SKM-1 treated with dmso at 0.1 percent for 144 hours (cell line): ENCODE measurements at regions not wholly inside any gene's neighbourhood (a gene's known extent, or its start where the extent isn't known, plus 50 kb on each side); places are given as distances from the start of the nearest gene placed in this dataset.

Source experiments
- DNase-seq: peaks from one replicate; lab custom pipeline; 2025; ENCODE audit not compliant: unreplicated experiment; lab: John Stamatoyannopoulos, UW

GRCh38 chr12:105978686-105979085, 160.1 kb downstream of the NUAK1 start:
- DNase-seq, result no peak

- no peak for DNase-seq
These were observed 158.7 kb downstream of the NUAK1 start for GRCh38 chr12:105980085-105980484.

- DNase-seq, result no peak
These were observed 158.2 kb downstream of the NUAK1 start for GRCh38 chr12:105980533-105980932.

- DNase-seq, result no peak
These were observed 156.7 kb downstream of the NUAK1 start for GRCh38 chr12:105982022-105982421.

- no peak for DNase-seq
These were observed 155.0 kb downstream of the NUAK1 start for GRCh38 chr12:105983622-105984320.

- no peak for DNase-seq
These were observed 153.4 kb downstream of the NUAK1 start for GRCh38 chr12:105985383-105985782.

GRCh38 chr12:105986779-105987684, 151.7 kb downstream of the NUAK1 start:
- no peak for DNase-seq

GRCh38 chr12:105987685-105988035, 151.1 kb downstream of the NUAK1 start:
- no peak for DNase-seq

GRCh38 chr12:105992849-105993740, 145.7 kb downstream of the NUAK1 start:
- no peak for DNase-seq

GRCh38 chr12:105993766-105994555, 144.8 kb downstream of the NUAK1 start:
- DNase-seq, result no peak

- no peak for DNase-seq
These were observed 142.8 kb downstream of the NUAK1 start for GRCh38 chr12:105995961-105996431.

- no peak for DNase-seq
These were observed 140.2 kb downstream of the NUAK1 start for GRCh38 chr12:105998561-105998960.

GRCh38 chr12:106000382-106001104, 138.2 kb downstream of the NUAK1 start:
- no peak for DNase-seq

GRCh38 chr12:106001105-106001836, 137.5 kb downstream of the NUAK1 start:
- DNase-seq, result no peak

- DNase-seq, result no peak
These were observed 136.9 kb downstream of the NUAK1 start for GRCh38 chr12:106001837-106002218.

- DNase-seq, result no peak
These were observed 135.5 kb downstream of the NUAK1 start for GRCh38 chr12:106003297-106003696.

GRCh38 chr12:106004289-106004688, 134.5 kb downstream of the NUAK1 start:
- DNase-seq, result no peak

- no peak for DNase-seq
These were observed 132.4 kb downstream of the NUAK1 start for GRCh38 chr12:106006382-106006781.

- DNase-seq, result no peak
These were observed 131.8 kb downstream of the NUAK1 start for GRCh38 chr12:106006940-106007339.
